KBM-7 (cell line): ENCODE measurements at regions not wholly inside any gene's neighbourhood (a gene's known extent, or its start where the extent isn't known, plus 50 kb on each side); places are given as distances from the start of the nearest gene placed in this dataset.

ENCODE experiments used
- DNase-seq: peaks from one replicate; pipeline ENCODE4 v3.0.0-alpha.2; 2015
- in situ Hi-C: fragments of 300-500 bp; cut with MboI; formaldehyde crosslinking; loops from 2 replicates; pipeline ENCODE4 v1.14.3; 2020; ENCODE audit warnings: low sequenced_read_pairs, low pct_unique_long_range_greater_than_20kb, mixed read lengths

- in situ Hi-C loops, result no loop called here
- peak; percentile 23 for DNase-seq
These were observed 161.1 kb upstream of the CCDC179 start for GRCh38 chr11:23021287-23021863.

GRCh38 chr11:23022854-23023253 is 162.6 kb upstream of the CCDC179 start:
- in situ Hi-C loops, result no loop called here
- no peak for DNase-seq

GRCh38 chr11:23023319-23023718 is 163.0 kb upstream of the CCDC179 start:
- in situ Hi-C loops, result no loop called here
- DNase-seq, result no peak

GRCh38 chr11:23041001-23041503 is 180.8 kb upstream of the CCDC179 start:
- no peak for DNase-seq
- in situ Hi-C loops, result no loop called here

- DNase-seq, result no peak
- in situ Hi-C loops, result no loop called here
These were observed 198.4 kb upstream of the CCDC179 start for GRCh38 chr11:23058656-23059055.

- no peak for DNase-seq
- in situ Hi-C loops, result no loop called here
These were observed 203.0 kb upstream of the CCDC179 start for GRCh38 chr11:23063276-23063675.

- DNase-seq, result no peak
- in situ Hi-C loops, result no loop called here
These were observed 218.2 kb upstream of the CCDC179 start for GRCh38 chr11:23078289-23078971.

- in situ Hi-C loops, result no loop called here
- DNase-seq, result no peak
These were observed 219.1 kb upstream of the CCDC179 start for GRCh38 chr11:23079382-23079813.

GRCh38 chr11:23087407-23087806 is 227.1 kb upstream of the CCDC179 start:
- in situ Hi-C loops, result no loop called here

GRCh38 chr11:23090659-23091058 is 230.4 kb upstream of the CCDC179 start:
- in situ Hi-C loops, result no loop called here
- DNase-seq, result no peak

More at GRCh38 chr11:23087407-23087806, 227.1 kb upstream of the CCDC179 start:
- no peak for DNase-seq

- DNase-seq, result no peak
- in situ Hi-C loops, result no loop called here
These were observed 235.4 kb upstream of the CCDC179 start for GRCh38 chr11:23095650-23096189.

- DNase-seq, result no peak
- in situ Hi-C loops, result no loop called here
These were observed 237.6 kb upstream of the CCDC179 start for GRCh38 chr11:23097891-23098290.

- DNase-seq, result no peak
- in situ Hi-C loops, result no loop called here
These were observed 239.0 kb upstream of the CCDC179 start for GRCh38 chr11:23099256-23099655.

- DNase-seq, result no peak
- in situ Hi-C loops, result no loop called here
These were observed 240.5 kb upstream of the CCDC179 start for GRCh38 chr11:23100726-23101125.

GRCh38 chr11:23103416-23103815 is 243.1 kb upstream of the CCDC179 start:
- in situ Hi-C loops, result no loop called here
- no peak for DNase-seq

- in situ Hi-C loops, result no loop called here
- DNase-seq, result no peak
These were observed 251.3 kb upstream of the CCDC179 start for GRCh38 chr11:23111527-23111926.

- in situ Hi-C loops, result no loop called here
- no peak for DNase-seq
These were observed 252.1 kb upstream of the CCDC179 start for GRCh38 chr11:23112390-23112789.

- in situ Hi-C loops, result no loop called here
- peak; percentile 34 for DNase-seq
These were observed 253.0 kb upstream of the CCDC179 start for GRCh38 chr11:23112987-23113886.

- in situ Hi-C loops, result no loop called here
These were observed 253.6 kb upstream of the CCDC179 start for GRCh38 chr11:23113887-23114216.

GRCh38 chr11:23123753-23124152 is 263.5 kb upstream of the CCDC179 start:
- in situ Hi-C loops, result no loop called here
- no peak for DNase-seq

More at GRCh38 chr11:23113887-23114216, 253.6 kb upstream of the CCDC179 start:
- DNase-seq, result no peak
